OCI-LY7 (cell line): ENCODE measurements at regions not wholly inside any gene's neighbourhood (a gene's known extent, or its start where the extent isn't known, plus 50 kb on each side); places are given as distances from the start of the nearest gene placed in this dataset.

Experiments used
- CTCF ChIP-seq: fragments of 200-600 bp; sonication (generic); conservative IDR thresholded peaks from 2 replicates; pipeline ENCODE4 v1.5.1; 2014; ENCODE audit warnings: mild to moderate bottlenecking, antibody characterized with exemption, low read length, moderate library complexity, mixed read lengths
- EZH2phosphoT487 ChIP-seq: fragments of 200-600 bp; sonication (generic); IDR thresholded peaks from 2 replicates; pipeline ENCODE4 v1.6.1; 2018; ENCODE audit warnings: low read depth, borderline replicate concordance, mild to moderate bottlenecking, mixed run types, antibody characterized with exemption, low read length, moderate library complexity, mixed read lengths

GRCh38 chr2:59702026-59702425, 851.4 kb downstream of the BCL11A start:
- TF ChIP-seq CTCF (no peak), EZH2phosphoT487 (no peak)
